Endodermal cell (in vitro differentiated cells): ENCODE measurements at regions not wholly inside any gene's neighbourhood (a gene's known extent, or its start where the extent isn't known, plus 50 kb on each side); places are given as distances from the start of the nearest gene placed in this dataset.

Experiments
- DNase-seq: peaks from one replicate; pipeline ENCODE4 v3.0.0-alpha.2; 2017
- H3K27ac ChIP-seq: 2 replicates; pipeline ENCODE4 v1.5.1; 2013; ENCODE audit warnings: mild to moderate bottlenecking, low read depth, low read length, moderate library complexity
- H3K27me3 ChIP-seq: 2 replicates; pipeline ENCODE4 v1.6.1; 2013; ENCODE audit warnings: mild to moderate bottlenecking, low read length, moderate library complexity; ENCODE audit not compliant: insufficient read depth, control insufficient read depth, poor library complexity, severe bottlenecking
- H3K36me3 ChIP-seq: 2 replicates; pipeline ENCODE4 v1.7.0; 2013; ENCODE audit warnings: mild to moderate bottlenecking, low read length, moderate library complexity; ENCODE audit not compliant: control insufficient read depth, insufficient read depth
- H3K4me1 ChIP-seq: one replicate; pipeline ENCODE4 v1.7.0; 2013; ENCODE audit warnings: low read length; ENCODE audit not compliant: control insufficient read depth, insufficient read depth
- H3K4me3 ChIP-seq: 2 replicates; pipeline ENCODE4 v1.5.1; 2013; ENCODE audit warnings: mild to moderate bottlenecking, low read length, moderate library complexity
- H3K9ac ChIP-seq: 2 replicates; pipeline ENCODE4 v1.6.1; 2013; ENCODE audit warnings: mild to moderate bottlenecking, low read length, moderate library complexity; ENCODE audit not compliant: poor library complexity, severe bottlenecking; ENCODE audit errors: extremely low read depth
- H3K9me3 ChIP-seq: 2 replicates; pipeline ENCODE4 v1.6.1; 2013; ENCODE audit warnings: mild to moderate bottlenecking, low read length, moderate library complexity; ENCODE audit not compliant: control insufficient read depth
- H3K27ac Mint-ChIP-seq: 2 replicates; pipeline ENCODE4 v1.8.0; 2020; ENCODE audit warnings: mixed read lengths
- H3K27me3 Mint-ChIP-seq: 2 replicates; pipeline ENCODE4 v1.8.0; 2021; ENCODE audit warnings: mild to moderate bottlenecking, mixed read lengths; ENCODE audit not compliant: insufficient read depth
- H3K36me3 Mint-ChIP-seq: 2 replicates; pipeline ENCODE4 v1.8.0; 2020; ENCODE audit warnings: low read depth, mixed read lengths
- H3K4me1 Mint-ChIP-seq: 2 replicates; pipeline ENCODE4 v1.8.0; 2020; ENCODE audit warnings: mixed read lengths
- H3K4me3 Mint-ChIP-seq: 2 replicates; pipeline ENCODE4 v1.8.0; 2020; ENCODE audit warnings: mild to moderate bottlenecking, moderate library complexity, mixed read lengths
- H3K9me3 Mint-ChIP-seq: 2 replicates; pipeline ENCODE4 v1.8.0; 2020; ENCODE audit warnings: mild to moderate bottlenecking, mixed read lengths
- CTCF ChIP-seq: fragments of 200-600 bp; sonication (generic); conservative IDR thresholded peaks from 2 replicates; pipeline ENCODE4 v1.5.0; 2021; ENCODE audit warnings: antibody characterized with exemption, mild to moderate bottlenecking
- WGBS, 2 experiments: methylation state at CpG; one replicate each; pipeline versions ENCODE4 v1.1.5 to v1.1.7; 2013; ENCODE audit warnings: missing lambda C conversion rate in 2 of 2, mixed read lengths in 1 of 2; ENCODE audit not compliant: insufficient coverage in 1 of 2, insufficient read length in 1 of 2; 5-methylcytosine and 5-hydroxymethylcytosine counted together

- no peak overlapping the region for H3K9ac ChIP-seq
- H3K27me3 ChIP-seq, result no peaks in the 10 kb centered on the region
- H3K4me3 Mint-ChIP-seq, result no peak overlapping the region
- TF ChIP-seq CTCF, result no peak
- no peaks in the 10 kb centered on the region for H3K9me3 ChIP-seq
- peaks cover 8% of the 10 kb centered on the region for H3K4me1 Mint-ChIP-seq
- H3K27ac ChIP-seq, result no peak overlapping the region
- no peaks in the 10 kb centered on the region for H3K36me3 ChIP-seq
- no peaks in the 10 kb centered on the region for H3K36me3 Mint-ChIP-seq
- H3K27ac Mint-ChIP-seq, result no peak overlapping the region
- no peak overlapping the region for H3K4me3 ChIP-seq
- DNase-seq, result no peak
- no peaks in the 10 kb centered on the region for H3K27me3 Mint-ChIP-seq
- no peaks in the 10 kb centered on the region for H3K9me3 Mint-ChIP-seq
- no peaks in the 10 kb centered on the region for H3K4me1 ChIP-seq
These were observed 179.3 kb upstream of the AMOT start for GRCh38 chrX:113019958-113020357.

GRCh38 chrX:113009837-113010236, 169.2 kb upstream of the AMOT start:
- Mint-ChIP-seq H3K36me3 (no peaks in the 10 kb centered on the region), H3K9me3 (no peaks in the 10 kb centered on the region), H3K27ac (no peak overlapping the region), H3K4me1 (no peaks in the 10 kb centered on the region), H3K27me3 (peaks cover 3% of the 10 kb centered on the region), H3K4me3 (no peak overlapping the region)
- H3K9me3 ChIP-seq, result no peaks in the 10 kb centered on the region
- H3K4me1 ChIP-seq, result no peaks in the 10 kb centered on the region
- no peak for TF ChIP-seq CTCF
- H3K36me3 ChIP-seq, result no peaks in the 10 kb centered on the region
- 97% methylated on average over 1 of the region's 1 CpG; no CpG with 5 or more reads in 1 of the 2 experiments for WGBS, 2 experiments
- no peak overlapping the region for H3K4me3 ChIP-seq
- H3K9ac ChIP-seq, result no peak overlapping the region
- H3K27ac ChIP-seq, result no peak overlapping the region
- H3K27me3 ChIP-seq, result no peaks in the 10 kb centered on the region
- no peak for DNase-seq

- no peaks in the 10 kb centered on the region for H3K27me3 ChIP-seq
- no peaks in the 10 kb centered on the region for H3K9me3 Mint-ChIP-seq
- H3K9ac ChIP-seq, result no peak overlapping the region
- peaks cover 9% of the 10 kb centered on the region for H3K27me3 Mint-ChIP-seq
- H3K36me3 Mint-ChIP-seq, result no peaks in the 10 kb centered on the region
- DNase-seq, result no peak
- H3K36me3 ChIP-seq, result no peaks in the 10 kb centered on the region
- no peak for TF ChIP-seq CTCF
- no peak overlapping the region for H3K27ac Mint-ChIP-seq
- H3K4me3 Mint-ChIP-seq, result no peak overlapping the region
- no peaks in the 10 kb centered on the region for H3K4me1 ChIP-seq
- no peak overlapping the region for H3K27ac ChIP-seq
- H3K4me3 ChIP-seq, result no peak overlapping the region
- no peaks in the 10 kb centered on the region for H3K9me3 ChIP-seq
- 93 to 100% methylated on average over 1 to 3 of the region's 3 CpGs for WGBS, 2 experiments
- H3K4me1 Mint-ChIP-seq, result no peaks in the 10 kb centered on the region
These were observed 168.4 kb upstream of the AMOT start for GRCh38 chrX:113009029-113009428.
